Panc1 (cell line): ENCODE measurements at regions not wholly inside any gene's neighbourhood (a gene's known extent, or its start where the extent isn't known, plus 50 kb on each side); places are given as distances from the start of the nearest gene placed in this dataset.

Experiments used
- CTCF ChIP-seq: fragments of 450-650 bp; IDR thresholded peaks from 2 replicates; pipeline ENCODE4 v1.5.1; 2017; ENCODE audit warnings: mild to moderate bottlenecking
- POLR2AphosphoS5 ChIP-seq: IDR thresholded peaks from 2 replicates; pipeline ENCODE4 v1.6.1; 2012; ENCODE audit warnings: mild to moderate bottlenecking, low read depth, low read length, moderate library complexity

- no peak for TF ChIP-seq CTCF
- TF ChIP-seq POLR2AphosphoS5: no peak
Measured at GRCh38 chr7:18408461-18408860, 87.1 kb upstream of the HDAC9 start.
